ENCODE measurements at regions not wholly inside any gene's neighbourhood (a gene's known extent, or its start where the extent isn't known, plus 50 kb on each side); places are given as distances from the start of the nearest gene placed in this dataset.
"Not testable (repeated sequence)": the region's sequence is repeated elsewhere in the genome, so short reads cannot be mapped to it uniquely, and the experiment has no call there.

DNA sequence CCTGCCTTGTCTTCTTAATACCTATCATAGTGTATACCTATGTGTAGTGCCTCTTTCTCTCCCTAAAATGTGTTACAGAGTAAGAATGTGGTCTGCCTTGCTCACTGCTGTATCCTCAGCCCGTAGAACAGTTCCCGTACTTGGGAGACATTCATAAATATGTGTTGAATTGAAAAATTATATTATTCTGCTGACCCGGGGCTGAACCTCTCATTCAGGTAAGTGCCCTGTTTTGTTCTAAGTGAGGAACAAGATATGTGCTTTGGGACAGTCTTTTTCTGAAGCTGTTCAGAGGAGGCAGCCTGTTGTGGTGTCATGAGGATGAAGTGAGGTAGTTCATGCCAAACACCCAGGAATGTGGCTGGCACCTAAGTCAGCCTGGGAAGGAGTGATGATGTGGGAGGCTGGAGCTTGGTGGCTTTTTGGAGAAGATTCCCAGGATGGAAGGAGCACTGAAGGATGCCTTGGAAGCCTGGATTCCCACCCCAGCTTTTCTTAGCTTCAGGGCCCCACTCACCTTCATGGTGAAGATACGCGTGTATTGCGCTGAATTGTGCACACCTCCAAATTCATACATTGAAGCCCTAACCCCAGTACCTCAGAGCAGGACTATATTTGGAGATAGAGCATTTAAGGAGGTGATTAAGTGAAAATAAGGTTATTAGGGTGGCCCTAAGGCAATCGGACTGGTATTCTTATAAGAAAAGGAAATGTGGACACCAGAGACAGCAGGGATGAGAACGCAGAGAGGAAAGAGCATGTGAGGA is 166.3 kb downstream of the DDX1 start:
- ATAC-seq: no peak
- intact Hi-C loops (cut with DNase I): no loop called here
- DNase-seq (ENCODE audit: missing footprints): no peak

DNA sequence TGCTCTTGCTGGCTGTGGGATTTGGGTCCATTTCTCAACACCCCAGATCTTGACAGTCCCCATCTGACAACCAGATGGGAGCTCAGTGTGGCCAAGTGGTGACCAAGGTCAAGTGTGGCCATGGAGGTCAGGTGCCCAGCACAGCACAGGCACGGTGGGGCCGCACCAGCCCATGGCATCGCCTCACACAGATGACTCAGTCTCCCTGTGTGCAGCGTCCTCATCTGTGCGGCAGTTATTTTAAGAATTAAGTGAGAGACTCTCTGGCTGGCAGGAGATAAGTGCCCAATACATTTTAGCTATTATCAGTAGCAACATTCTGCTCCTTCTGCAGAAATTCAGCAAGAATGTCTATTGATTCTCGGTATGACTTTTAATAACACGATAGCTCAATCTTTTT is 167.2 kb downstream of the DDX1 start:
- no peak for DNase-seq (ENCODE audit: missing footprints)
- intact Hi-C loops (cut with DNase I): no loop called here
- ATAC-seq: no peak

DNA sequence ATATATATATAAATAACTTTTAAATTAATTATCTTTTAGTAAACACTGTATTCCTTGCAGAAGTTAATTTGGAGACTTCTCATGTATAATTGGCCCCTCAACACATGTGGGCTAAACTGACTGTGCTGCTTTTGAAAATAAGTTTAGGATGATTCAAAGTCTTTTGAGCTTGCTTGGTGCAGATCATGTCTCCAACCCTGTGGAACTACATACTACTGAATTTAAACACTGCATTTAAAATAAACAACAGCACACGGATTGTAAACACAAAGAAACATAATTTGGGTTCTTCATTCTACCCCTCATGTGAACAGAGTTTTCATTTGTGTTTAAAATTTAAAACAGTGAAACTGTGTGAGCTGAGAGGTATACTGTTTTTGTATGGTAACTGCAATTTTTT is 167.7 kb downstream of the DDX1 start:
- ATAC-seq (no peak), DNase-seq (ENCODE audit: missing footprints) (no peak)
- intact Hi-C loops (cut with DNase I): no loop called here

DNA sequence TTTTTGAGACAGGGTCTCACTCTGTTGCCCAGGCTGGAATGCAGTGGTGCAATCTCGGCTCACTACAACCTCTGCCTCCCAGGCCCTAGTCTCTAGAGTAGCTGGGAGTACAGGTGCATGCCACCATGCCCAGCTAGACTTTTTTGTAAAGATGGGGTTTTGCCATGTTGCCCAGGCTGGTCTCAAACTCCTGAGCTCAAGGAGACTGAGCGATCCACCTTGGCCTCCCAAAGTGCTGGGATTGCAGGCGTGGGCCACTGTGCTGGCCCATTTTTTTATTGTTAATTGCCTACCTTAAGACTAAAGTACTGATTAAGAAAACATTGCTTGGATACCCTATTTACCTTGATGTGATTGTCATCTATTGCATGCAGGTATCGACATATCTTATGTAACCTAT is 168.1 kb downstream of the DDX1 start:
- intact Hi-C loops (cut with DNase I); ATAC-seq; DNase-seq (ENCODE audit: missing footprints): not testable (repeated sequence)

DNA sequence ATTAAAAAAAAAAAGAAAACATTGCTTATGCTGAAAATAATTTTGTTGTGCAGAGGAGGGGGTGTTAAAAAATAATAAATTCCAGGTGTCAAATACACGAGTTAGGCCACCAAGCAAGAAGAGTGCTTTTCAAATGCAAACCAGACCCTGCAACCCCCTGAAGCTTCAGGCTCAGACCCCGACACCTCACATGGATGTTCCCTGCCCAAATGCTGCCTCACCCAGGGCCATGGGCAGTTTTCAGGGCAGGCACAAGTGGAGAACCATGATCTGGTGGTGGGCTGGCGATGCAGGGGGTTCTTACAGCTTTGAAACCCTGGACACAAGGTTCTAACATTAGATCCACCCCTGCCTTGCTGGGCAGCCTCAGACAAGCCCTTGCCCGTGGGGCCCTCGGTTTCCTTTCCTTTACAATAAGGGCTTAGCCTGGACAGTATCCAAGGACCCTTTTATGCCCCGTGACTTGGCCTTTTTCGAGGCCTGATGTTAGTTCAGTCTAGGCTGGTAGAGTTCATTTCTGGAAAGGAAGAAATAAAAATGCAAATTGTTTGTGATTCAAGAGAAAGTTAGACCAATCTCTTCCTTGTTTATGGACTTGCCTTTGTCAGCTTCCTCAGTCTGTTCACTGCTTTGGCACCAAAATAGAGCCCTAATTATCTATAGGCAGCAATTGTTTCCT is 168.7 kb downstream of the DDX1 start:
- ATAC-seq: no peak
- DNase-seq (ENCODE audit: missing footprints): no peak
- intact Hi-C loops (cut with DNase I): no loop called here

DNA sequence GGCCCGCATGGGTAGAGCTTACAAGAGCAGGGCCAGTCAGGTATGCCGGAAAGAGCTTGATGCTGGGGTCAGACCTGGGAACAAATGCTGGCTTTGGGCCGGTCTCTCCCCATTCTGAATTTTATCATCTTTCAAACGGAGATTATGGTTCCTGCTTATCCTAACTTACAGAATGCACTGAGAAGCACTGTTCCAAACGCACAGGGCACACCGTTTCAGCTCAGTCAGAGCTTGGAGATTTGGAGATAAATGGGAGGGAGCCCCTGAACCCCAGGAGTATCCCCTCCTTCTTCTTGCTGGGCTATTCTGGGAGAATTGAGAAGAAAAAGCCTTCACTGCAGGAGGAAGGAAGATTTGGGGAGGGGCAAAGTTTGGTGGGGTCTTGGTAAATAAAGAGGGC is 169.4 kb downstream of the DDX1 start:
- intact Hi-C loops (cut with DNase I): no loop called here
- ATAC-seq (no peak), DNase-seq (ENCODE audit: missing footprints) (no peak)

DNA sequence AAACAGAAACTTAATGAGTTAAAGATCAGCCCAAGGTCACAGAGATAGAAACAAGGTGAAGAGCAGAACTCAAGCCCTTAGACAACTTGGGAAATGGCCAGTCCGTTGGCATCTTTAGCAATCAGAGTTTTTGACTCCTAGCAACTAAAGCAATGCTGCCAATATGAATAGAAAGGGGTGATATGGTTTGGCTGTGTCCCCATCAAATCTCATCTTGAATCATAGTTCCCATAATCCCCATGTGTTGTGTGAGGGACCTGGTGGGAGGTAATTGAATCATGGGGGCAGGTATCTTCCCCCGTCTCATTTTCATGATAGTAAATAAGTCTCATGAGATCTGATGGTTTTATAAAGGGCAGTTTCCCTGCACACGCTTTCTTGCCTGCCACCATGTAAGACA is 170.2 kb downstream of the DDX1 start:
- DNase-seq (ENCODE audit: missing footprints) (no peak), ATAC-seq (no peak)
- intact Hi-C loops (cut with DNase I): no loop called here

DNA sequence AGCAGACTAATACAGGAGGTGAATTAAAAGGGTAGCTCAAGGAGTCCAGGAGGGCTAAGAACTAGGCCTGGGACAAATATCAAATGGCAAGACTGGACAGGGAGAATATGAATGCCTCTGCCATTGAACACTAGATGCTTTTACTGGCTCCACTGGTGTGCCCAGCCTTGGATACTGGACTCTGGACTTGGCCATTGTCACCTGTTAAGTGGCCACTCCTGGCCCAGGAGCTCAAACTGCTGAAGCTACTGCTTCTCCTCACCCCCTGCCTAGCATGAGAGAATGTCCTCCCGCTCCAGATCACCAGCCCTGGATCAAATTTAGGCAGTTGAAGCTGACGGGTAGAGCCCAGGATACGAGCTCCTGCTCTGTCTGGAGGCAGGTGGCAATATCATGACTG is 170.8 kb downstream of the DDX1 start:
- intact Hi-C loops (cut with DNase I): no loop called here
- ATAC-seq (no peak), DNase-seq (ENCODE audit: missing footprints) (no peak)

DNA sequence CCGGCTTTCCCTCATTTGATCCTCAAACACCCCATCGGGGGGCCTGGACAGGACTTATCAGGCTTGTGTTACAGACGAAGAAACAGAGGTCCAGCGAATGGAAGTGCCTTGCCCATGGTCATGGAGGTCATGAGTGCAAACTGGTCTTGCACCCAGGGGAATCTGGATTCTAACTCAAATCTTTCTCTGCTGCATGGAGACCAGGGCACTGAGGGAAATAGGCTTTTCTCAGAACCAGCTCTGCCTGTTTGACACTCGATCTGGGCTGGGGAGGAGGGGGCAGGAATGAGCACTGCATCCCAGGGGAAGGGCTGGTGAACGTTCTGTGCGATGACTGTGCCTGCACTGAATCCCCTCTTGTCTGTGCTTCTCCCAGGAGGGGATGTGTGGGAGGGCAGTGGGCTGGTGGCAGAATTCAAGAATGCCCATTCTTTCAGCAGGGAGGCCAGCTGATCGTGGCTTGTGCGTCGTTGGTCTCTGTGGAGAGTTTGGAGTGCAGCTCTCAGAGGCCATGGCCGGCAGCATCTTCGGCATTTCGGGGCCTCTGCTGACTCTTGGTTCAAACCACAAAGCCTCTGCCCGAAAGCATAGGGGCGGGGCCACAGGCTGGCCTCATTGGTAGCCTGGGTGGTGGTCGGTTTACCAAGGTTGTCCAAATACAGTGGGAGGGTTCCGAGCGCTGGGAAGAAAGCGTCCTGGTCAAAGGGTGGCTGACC is 171.6 kb downstream of the DDX1 start:
- ATAC-seq (no peak), DNase-seq (ENCODE audit: missing footprints) (no peak)
- intact Hi-C loops (cut with DNase I): no loop called here

DNA sequence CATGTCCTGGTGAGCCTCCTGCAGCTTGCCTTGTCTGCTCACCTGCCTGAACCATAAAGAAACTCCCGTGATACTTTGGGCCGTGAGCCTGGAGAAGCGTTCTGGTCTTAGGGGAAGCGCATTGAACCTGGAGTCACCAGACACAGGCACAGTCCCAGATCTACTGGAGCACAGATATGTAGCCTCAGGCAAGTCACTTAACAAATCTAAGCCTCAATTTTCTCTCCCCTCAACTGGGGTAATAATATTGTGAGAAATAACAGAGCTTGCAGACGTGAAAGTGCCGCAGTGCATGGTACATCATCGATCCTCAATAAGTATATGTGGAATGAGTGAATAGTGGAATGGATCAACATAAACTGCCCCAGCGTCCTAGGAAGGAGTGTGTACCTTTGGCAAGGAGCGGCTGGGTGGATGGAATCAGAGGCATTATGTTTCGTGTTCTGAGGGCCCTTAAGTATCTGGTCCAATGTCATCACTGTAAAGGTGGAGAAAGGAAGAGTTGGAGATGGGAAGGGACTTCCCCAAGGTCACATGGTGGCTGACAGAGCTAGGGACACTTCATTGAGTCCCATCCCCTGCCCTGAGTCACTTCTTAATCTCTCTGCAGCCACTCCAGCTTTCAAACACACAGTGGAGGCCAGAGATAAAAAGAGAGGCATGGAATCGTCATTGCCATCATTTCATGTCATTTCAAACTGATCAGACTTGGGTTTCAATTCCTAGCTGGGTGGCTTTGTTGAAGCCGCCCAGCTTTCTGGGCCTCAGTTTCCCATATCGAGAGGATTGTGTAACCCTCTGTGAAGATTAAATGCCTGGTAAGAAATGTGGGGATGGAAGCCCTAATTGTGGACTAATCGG is 172.4 kb downstream of the DDX1 start:
- no peak for DNase-seq (ENCODE audit: missing footprints)
- intact Hi-C loops (cut with DNase I): no loop called here
- no peak for ATAC-seq

DNA sequence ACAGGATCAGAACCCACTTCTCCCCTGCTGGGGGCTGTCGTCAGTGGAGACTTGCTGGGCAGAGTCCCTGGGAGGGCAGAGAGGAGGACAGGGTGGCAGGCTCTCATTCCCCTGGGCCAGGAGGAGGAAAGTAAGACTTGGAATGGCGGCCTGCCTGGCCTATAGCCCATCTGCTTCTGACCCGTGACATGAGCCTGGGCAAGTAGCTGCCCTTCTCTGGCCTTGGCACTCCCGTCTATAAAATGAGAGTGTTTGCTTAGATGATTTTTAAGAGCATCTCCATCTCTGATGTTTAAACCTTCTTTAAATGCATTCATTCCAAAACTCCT is 173.0 kb downstream of the DDX1 start:
- intact Hi-C loops (cut with DNase I): no loop called here
- DNase-seq (ENCODE audit: missing footprints): no peak
- no peak for ATAC-seq

DNA sequence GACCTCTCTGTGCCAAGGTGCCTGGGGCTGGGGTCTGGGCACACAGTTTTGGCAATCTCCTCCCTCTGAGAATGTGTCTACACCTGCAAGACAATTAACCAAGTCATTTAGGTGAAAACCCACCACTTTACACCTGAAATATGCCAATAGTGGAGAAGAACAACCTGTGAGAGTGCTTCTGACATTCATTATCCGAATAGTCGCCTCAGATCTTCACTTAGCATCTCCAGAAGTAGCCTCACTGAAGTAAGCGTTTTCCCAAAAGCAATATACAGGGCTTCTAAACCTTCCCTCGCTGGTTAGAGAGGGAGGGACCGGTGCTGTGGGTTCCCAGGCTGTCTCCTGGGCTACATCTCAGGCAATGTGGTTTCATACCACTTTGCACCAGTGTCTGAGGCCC is 173.5 kb downstream of the DDX1 start:
- DNase-seq (ENCODE audit: missing footprints): no peak
- intact Hi-C loops (cut with DNase I): no loop called here

DNA sequence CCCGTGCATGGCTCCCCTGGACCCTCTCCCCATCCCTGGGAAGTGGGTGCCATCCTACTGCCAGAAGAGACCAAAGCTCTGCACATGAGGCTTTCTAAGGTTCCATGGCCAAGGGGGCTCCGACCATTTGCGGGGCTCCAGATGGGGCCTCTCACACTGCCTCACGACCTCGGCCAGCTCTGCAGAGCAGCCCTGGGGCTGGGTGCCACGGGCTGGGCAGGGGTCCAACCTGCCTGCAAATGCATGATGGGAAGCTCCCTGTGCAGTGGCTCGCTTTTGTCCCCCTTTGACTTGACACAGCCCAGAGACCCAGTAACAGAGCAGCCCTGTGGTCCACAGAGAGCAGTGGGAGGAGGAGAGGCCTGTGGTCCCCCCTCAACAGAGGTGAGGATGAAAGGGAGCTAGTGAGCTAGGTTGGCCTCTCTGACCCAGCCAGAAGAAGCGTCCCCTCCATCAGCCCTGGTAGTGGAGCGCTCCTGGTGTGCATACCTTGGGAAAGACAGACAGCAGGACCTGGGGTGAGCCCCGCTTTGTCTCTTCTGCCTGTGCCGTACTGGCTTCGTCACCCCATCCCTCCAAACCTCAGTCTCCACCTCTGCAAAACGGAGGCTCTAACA is 174.1 kb downstream of the DDX1 start:
- DNase-seq (ENCODE audit: missing footprints) (no peak), ATAC-seq (no peak)
- intact Hi-C loops (cut with DNase I): no loop called here

More for the DNA sequence above, 173.5 kb downstream of the DDX1 start:
- no peak for ATAC-seq

DNA sequence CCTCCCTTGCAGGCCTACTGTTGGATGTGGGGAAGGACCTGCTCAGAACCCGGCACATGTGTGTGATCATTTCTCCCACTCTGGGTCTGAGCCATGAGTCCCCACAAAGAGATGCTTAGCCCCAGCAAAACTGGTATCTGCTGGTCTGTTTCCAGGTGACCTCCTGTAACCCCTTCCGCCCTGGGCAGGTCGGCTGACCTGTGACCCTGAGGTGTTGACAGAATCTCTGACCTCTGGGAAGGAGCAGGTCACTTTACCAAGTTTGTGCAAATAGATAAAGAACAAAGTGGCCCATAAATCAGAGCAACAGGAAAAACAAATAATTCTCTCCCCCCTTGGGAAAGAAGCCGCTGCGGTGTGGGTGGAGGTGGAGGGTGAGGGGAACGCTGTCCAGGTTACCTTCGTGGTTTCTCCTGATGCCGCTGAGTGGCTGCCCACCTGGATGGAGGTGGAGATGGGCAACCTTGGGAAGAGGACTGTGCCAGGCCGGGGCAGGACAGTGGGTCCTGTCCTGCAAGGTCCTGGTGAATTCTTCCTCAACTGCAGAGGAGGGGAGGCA is 174.0 kb upstream of the MYCN start:
- intact Hi-C loops (cut with DNase I): no loop called here

DNA sequence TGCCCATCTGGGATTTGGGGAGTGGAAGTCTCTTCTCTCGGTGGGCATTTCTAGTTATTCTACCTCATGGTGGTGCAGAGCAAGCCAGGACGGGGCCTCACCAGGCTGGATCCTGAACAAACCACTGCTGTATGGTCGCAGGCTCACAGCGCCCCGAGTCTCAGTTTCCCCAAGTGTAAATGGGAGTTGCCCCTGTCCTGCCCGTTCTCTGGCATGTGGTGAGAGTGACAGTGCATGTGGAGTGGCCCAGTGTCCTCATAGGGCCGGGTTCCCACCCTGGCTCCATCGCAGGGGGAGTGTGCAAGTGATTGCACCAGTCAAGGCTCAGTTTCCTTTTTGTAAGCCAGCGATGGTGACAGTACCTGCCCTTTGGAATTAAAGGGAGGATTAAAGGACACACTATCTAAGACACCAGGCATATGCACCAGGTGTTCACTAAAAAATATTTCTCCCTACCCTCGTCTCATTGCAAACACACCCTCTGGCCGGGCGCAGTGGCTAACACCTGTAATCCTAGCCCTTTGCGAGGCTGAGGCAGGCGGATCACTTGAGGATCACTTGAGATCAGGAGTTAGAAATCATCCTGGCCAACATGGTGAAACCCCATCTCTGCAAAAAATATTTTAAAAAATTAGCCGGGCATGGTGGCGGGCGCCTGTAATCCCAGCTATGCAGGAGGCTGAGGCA is 173.3 kb upstream of the MYCN start:
- intact Hi-C loops (cut with DNase I): no loop called here
- DNase-seq (ENCODE audit: missing footprints): no peak
- no peak for ATAC-seq

More for the DNA sequence above, 174.0 kb upstream of the MYCN start:
- no peak for DNase-seq (ENCODE audit: missing footprints)
- ATAC-seq: no peak

DNA sequence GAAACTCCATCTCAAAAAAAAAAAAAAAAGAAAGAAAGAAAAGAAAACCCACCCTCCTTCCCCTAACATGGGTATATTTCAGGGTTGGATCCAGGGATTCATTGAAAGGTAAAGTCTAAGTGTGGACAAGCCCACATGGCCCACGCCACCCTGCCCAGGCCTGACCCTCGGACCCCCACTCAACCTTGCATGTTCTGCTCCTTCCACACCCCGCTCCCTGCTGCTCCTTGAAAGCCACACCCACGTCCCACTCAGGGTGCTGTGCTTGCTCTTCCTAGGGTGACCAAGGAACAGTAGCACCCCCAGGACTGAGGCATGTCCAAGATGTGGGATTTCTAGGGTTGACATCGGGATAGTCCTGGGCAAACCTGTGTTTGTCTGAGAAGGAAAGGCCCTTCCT is 172.7 kb upstream of the MYCN start:
- intact Hi-C loops (cut with DNase I): no loop called here
- ATAC-seq: no peak
- no peak for DNase-seq (ENCODE audit: missing footprints)

DNA sequence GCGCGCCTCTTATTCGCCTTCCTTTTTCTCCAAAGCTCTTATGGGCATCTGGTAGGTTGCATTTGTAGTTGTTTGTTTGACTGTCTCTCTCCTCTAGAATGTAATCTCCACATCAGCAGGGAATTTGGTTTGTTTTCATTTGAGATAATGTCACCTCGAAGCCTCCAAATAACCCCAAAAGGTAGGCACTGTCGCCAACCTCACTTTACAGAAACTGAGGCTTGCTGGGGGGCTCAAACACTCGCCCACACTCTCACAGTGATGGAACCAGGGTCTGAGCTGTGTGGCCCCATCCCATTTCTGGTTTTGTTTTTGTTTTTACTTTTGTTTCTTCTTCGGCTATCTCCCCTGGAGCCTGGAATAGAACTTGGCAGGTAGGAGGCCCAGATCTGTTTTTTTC is 172.2 kb upstream of the MYCN start:
- intact Hi-C loops (cut with DNase I): no loop called here
- DNase-seq (ENCODE audit: missing footprints): no peak
- ATAC-seq: no peak

DNA sequence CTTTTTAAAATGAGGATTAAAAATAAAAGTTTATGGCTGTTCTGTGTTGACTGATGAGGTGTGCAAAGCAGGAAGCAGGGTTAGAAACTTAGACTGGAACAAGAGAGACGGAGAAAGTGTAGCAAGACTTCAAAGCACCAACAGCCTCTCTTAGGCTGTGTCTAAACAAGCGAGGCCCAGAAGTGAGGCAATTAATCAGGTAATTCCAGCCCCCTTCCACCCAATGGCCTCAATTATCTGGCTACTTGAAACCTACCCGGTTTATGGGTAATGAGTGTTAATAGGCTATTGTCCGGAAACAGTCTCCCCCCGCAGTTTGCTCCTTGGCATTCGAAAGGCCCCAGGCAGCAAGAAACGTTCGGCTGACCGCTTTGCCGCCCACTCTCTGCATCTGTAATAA is 171.7 kb upstream of the MYCN start:
- intact Hi-C loops (cut with DNase I): no loop called here
- DNase-seq (ENCODE audit: missing footprints): no peak

More for the DNA sequence above, 171.7 kb upstream of the MYCN start:
- no peak for ATAC-seq

All from Right ventricle myocardium inferior (tissue), 1 donor.